Upper lobe of right lung (tissue), 1 donor: ENCODE measurements at regions not wholly inside any gene's neighbourhood (a gene's known extent, or its start where the extent isn't known, plus 50 kb on each side); places are given as distances from the start of the nearest gene placed in this dataset.

Experiments used
- ATAC-seq: fragments of 200-7000 bp; cut with Tn5 transposase; one replicate; pipeline ENCODE4 v1.9.1; 2020; ENCODE audit warnings: mild to moderate bottlenecking, moderate library complexity
- DNase-seq: peaks from one replicate; pipeline ENCODE4 v3.0.0-alpha.2; 2020
- H3K27ac ChIP-seq: fragments of 200-600 bp; one replicate; pipeline ENCODE4 v1.8.0; 2022
- H3K27me3 ChIP-seq: fragments of 200-600 bp; one replicate; pipeline ENCODE4 v1.8.0; 2022; ENCODE audit warnings: mild to moderate bottlenecking
- H3K36me3 ChIP-seq: fragments of 200-600 bp; one replicate; pipeline ENCODE4 v1.8.0; 2022
- H3K4me1 ChIP-seq: fragments of 200-600 bp; one replicate; pipeline ENCODE4 v1.8.0; 2022
- H3K4me3 ChIP-seq: fragments of 200-600 bp; one replicate; pipeline ENCODE4 v1.8.0; 2022; ENCODE audit warnings: mild to moderate bottlenecking
- H3K9me3 ChIP-seq: fragments of 200-600 bp; one replicate; pipeline ENCODE4 v1.8.0; 2022
- intact Hi-C: fragments of 100-400 bp; cut with DNase I; formaldehyde crosslinking; loops from one replicate; pipeline ENCODE4 v1.11.0; 2022
- TF ChIP-seq, protein P1 (sequence below): fragments of 200-600 bp; IDR thresholded peaks from one replicate; pipeline ENCODE4 v1.8.0; 2022; ENCODE audit warnings: antibody characterized with exemption
- donor health status: DM: no; HTN: yes; CAD: no; lungs with severe emphysema.

DNA sequence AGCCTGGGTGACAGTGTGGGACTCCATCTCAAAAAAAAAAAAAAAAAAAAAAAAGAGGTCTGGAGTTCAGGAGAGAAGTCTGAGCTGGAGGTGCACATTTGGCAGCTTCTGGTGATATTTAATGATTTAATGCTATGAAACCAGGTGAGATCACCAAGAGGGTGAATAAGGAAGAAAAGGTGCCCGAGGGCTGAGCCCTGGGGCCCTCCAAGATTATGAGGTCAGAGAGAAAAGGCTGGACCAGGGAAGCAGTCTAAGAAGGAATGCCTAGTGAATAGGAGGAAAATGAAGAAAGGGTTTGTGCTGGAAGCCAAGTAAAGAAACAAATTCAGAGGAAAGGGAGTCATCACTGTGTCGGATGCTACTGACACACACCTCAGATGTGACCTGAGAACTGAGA lies 88.0 kb upstream of the PELI1 start:
- H3K36me3 ChIP-seq, result no peaks in the 10 kb centered on the region
- no peak overlapping the region for H3K4me3 ChIP-seq
- DNase-seq (no peak), ATAC-seq (no peak)
- H3K9me3 ChIP-seq, result no peaks in the 10 kb centered on the region
- H3K27ac ChIP-seq, result no peak overlapping the region
- TF ChIP-seq, protein P1, sequence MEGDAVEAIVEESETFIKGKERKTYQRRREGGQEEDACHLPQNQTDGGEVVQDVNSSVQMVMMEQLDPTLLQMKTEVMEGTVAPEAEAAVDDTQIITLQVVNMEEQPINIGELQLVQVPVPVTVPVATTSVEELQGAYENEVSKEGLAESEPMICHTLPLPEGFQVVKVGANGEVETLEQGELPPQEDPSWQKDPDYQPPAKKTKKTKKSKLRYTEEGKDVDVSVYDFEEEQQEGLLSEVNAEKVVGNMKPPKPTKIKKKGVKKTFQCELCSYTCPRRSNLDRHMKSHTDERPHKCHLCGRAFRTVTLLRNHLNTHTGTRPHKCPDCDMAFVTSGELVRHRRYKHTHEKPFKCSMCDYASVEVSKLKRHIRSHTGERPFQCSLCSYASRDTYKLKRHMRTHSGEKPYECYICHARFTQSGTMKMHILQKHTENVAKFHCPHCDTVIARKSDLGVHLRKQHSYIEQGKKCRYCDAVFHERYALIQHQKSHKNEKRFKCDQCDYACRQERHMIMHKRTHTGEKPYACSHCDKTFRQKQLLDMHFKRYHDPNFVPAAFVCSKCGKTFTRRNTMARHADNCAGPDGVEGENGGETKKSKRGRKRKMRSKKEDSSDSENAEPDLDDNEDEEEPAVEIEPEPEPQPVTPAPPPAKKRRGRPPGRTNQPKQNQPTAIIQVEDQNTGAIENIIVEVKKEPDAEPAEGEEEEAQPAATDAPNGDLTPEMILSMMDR, result no peak
- intact Hi-C loops, result no loop called here
- H3K27me3 ChIP-seq, result no peaks in the 10 kb centered on the region
- H3K4me1 ChIP-seq, result peaks cover 13% of the 10 kb centered on the region

DNA sequence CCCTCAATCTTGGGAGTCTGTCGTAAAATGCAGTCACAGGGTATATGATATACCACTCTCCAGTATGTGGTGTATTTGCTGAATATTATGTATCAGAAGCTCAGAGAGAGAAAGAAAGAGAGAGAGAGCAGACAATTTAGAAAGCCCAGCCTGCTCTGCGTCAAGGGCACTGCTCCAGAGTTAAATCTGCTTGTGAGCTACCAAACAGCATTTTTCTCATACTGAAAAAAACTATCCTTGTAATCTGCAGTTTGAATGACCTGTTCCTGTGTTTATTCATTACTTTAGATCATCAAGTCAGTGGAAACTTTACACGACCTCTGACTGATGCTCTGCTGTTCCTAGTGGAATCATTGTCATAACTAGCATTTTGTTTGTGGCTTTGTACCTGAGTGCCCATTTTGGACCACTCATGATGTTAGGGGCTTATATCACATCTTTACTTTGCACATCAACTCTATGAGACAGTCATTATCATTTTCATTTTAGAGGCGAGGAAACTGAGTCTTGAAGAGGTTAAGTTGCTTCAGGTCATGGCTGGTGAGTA lies 89.2 kb upstream of the PELI1 start:
- DNase-seq (no peak), ATAC-seq (no peak)
- TF ChIP-seq, protein P1, result no peak
- no peak overlapping the region for H3K4me3 ChIP-seq
- no peaks in the 10 kb centered on the region for H3K27me3 ChIP-seq
- peaks cover 6% of the 10 kb centered on the region for H3K4me1 ChIP-seq
- no peak overlapping the region for H3K27ac ChIP-seq
- no peaks in the 10 kb centered on the region for H3K9me3 ChIP-seq
- no peaks in the 10 kb centered on the region for H3K36me3 ChIP-seq
- intact Hi-C loops, result no loop called here

DNA sequence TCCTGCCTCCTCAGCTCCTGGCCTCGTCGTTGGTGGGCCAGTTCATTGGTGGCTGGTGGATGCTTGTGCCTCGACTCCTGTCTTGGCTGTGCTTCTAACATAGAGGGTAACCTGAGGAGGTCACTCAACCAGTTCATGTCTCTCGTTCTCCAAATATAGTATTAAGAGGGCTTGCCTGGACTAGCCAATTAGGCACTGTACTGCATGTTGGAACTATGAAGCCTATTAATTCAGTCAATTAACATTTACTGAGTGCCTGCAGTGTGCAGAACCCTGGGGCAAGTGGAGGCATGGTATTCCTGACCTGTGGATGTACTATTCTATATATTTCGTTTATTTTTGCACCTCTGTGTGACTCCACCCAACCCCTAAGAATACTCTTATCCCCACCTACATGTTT lies 89.9 kb upstream of the PELI1 start:
- TF ChIP-seq, protein P1, result no peak
- DNase-seq (no peak), ATAC-seq (no peak)
- intact Hi-C loops, result no loop called here
- Histone ChIP-seq H3K4me3 (no peak overlapping the region), H3K9me3 (no peaks in the 10 kb centered on the region), H3K4me1 (peaks cover 6% of the 10 kb centered on the region), H3K36me3 (no peaks in the 10 kb centered on the region), H3K27ac (no peak overlapping the region), H3K27me3 (no peaks in the 10 kb centered on the region)

DNA sequence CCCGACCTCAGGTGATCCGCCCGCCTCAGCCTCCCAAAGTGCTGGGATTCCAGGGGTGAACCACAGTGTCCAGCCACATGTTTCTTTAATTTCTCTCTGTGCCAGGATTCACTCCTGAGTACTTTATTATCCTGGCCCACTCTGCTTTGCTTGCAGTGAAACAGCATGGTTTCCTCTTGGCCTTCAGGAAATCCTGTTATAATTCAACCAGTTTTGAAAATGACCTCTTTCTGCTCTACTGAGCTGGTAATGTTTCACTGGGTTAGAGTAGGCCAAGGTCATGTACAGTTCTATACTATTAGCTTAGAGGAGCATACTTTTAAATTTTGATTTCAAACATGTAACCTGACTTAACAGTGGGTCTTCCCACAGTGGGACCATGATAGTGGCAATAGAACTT lies 90.6 kb upstream of the PELI1 start:
- H3K36me3 ChIP-seq, result no peaks in the 10 kb centered on the region
- DNase-seq (no peak), ATAC-seq (no peak)
- H3K27me3 ChIP-seq, result no peaks in the 10 kb centered on the region
- TF ChIP-seq, protein P1, result no peak
- no peaks in the 10 kb centered on the region for H3K9me3 ChIP-seq
- H3K4me3 ChIP-seq, result no peak overlapping the region
- no peak overlapping the region for H3K27ac ChIP-seq
- H3K4me1 ChIP-seq, result peaks cover 6% of the 10 kb centered on the region
- intact Hi-C loops, result no loop called here

DNA sequence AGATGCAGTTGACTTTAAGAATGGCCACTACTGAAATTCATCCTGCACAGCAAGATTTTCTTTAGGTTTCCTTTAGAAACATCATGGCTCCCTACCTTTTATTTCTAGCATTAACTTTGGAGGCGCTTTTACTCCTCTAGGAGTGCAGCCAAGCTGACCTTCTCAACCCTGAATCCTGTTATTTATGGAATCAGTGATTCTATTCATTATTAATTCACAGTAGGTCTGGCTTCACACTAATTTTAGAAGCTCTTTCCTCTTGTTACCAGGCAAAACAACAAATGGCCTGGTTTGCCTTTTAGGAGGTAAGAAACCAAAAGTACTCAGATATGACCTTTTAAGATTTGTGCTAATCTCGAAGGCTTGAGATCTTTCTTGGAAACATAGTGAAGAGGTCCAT lies 93.0 kb upstream of the PELI1 start:
- H3K9me3 ChIP-seq, result no peaks in the 10 kb centered on the region
- no peak overlapping the region for H3K27ac ChIP-seq
- H3K4me3 ChIP-seq, result no peak overlapping the region
- H3K27me3 ChIP-seq, result no peaks in the 10 kb centered on the region
- peaks cover 6% of the 10 kb centered on the region for H3K4me1 ChIP-seq
- DNase-seq (no peak), ATAC-seq (no peak)
- TF ChIP-seq, protein P1, result no peak
- intact Hi-C loops, result no loop called here
- H3K36me3 ChIP-seq, result no peaks in the 10 kb centered on the region

DNA sequence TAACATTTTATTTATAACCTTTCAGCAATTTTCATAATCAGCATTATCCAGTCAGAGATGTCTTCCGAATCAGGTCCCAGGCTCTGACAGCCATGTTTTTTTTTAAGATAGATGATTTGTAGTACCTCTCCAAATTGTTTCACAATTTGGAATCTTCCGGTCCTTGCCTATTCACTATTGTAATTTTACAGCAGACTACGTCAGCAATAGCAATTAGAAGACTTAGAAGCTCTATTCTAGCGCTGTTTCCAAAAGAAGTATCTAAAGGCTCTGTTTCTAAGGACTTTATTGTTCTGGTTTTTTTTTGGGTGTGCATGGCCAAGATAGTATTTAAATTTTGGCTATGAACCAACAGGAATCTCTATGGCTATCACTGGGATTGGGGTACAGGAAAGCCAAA lies 94.6 kb upstream of the PELI1 start:
- intact Hi-C loops, result no loop called here
- TF ChIP-seq, protein P1, result no peak
- Histone ChIP-seq H3K36me3 (no peaks in the 10 kb centered on the region), H3K27ac (no peak overlapping the region), H3K27me3 (no peaks in the 10 kb centered on the region), H3K4me3 (no peak overlapping the region), H3K9me3 (no peaks in the 10 kb centered on the region), H3K4me1 (no peaks in the 10 kb centered on the region)
- no peak for DNase-seq
- ATAC-seq, result no peak
